IMR-90 (cell line): ENCODE measurements at regions not wholly inside any gene's neighbourhood (a gene's known extent, or its start where the extent isn't known, plus 50 kb on each side); places are given as distances from the start of the nearest gene placed in this dataset.

Source experiments
- ATAC-seq: fragments of 200-7000 bp; cut with Tn5 transposase; 2 replicates; pipeline ENCODE4 v1.9.1; 2020; ENCODE audit warnings: low read depth, mild to moderate bottlenecking, moderate library complexity
- BruUV-seq: library from RNA; stranded (reverse); fragments of 400-500 nt; replicated peaks from 2 replicates; lab custom pipeline; 2021; lab: Mats Ljungman, UMichigan
- CTCF ChIA-PET: fragments of 300-600 bp; formaldehyde crosslinking; extraction: SDS; loops from one replicate; lab custom pipeline; 2021; ENCODE audit warnings: antibody characterized with exemption; lab: Yijun Ruan, JAX
- POLR2A ChIA-PET: fragments of 300-600 bp; sonication (Branson Sonifier 250); formaldehyde crosslinking; loops from one replicate; lab custom pipeline; 2022; ENCODE audit warnings: antibody characterized with exemption; ENCODE audit not compliant: unreplicated experiment; lab: Charles Lee
- DNase-seq: peaks from one replicate; pipeline ENCODE4 v3.0.0; 2013
- H2AFZ ChIP-seq: replicated peaks from 2 replicates; pipeline ENCODE3; 2013; ENCODE audit warnings: low read length, mild to moderate bottlenecking; ENCODE audit not compliant: poor library complexity
- H2AK5ac ChIP-seq: 2 replicates; pipeline ENCODE4 v1.6.1; 2013; ENCODE audit warnings: low read depth, low read length, inconsistent platforms
- H2AK9ac ChIP-seq: replicated peaks from 2 replicates; pipeline ENCODE3; 2013; ENCODE audit warnings: mild to moderate bottlenecking, low read depth, low read length, moderate library complexity; ENCODE audit not compliant: poor library complexity
- H2BK120ac ChIP-seq: 2 replicates; pipeline ENCODE4 v1.6.1; 2013; ENCODE audit warnings: low read depth, low read length, inconsistent platforms
- H2BK15ac ChIP-seq: 3 replicates; pipeline ENCODE4 v1.6.1; 2013; ENCODE audit warnings: low read depth, low read length, inconsistent platforms
- H2BK20ac ChIP-seq: 2 replicates; pipeline ENCODE4 v1.6.1; 2013; ENCODE audit warnings: low read depth, mild to moderate bottlenecking, inconsistent platforms, low read length, moderate library complexity
- H2BK5ac ChIP-seq: 2 replicates; pipeline ENCODE4 v1.6.1; 2013; ENCODE audit warnings: mild to moderate bottlenecking, low read depth, low read length, inconsistent platforms; ENCODE audit not compliant: poor library complexity, severe bottlenecking
- H3K14ac ChIP-seq: replicated peaks from 2 replicates; pipeline ENCODE4 v1.6.1; 2013; ENCODE audit warnings: low read depth, low read length, inconsistent platforms
- H3K18ac ChIP-seq: 2 replicates; pipeline ENCODE4 v1.6.1; 2013; ENCODE audit warnings: low read depth, low read length, control low read depth
- H3K23ac ChIP-seq: 2 replicates; pipeline ENCODE4 v1.6.1; 2013; ENCODE audit warnings: low read depth, low read length, inconsistent platforms
- H3K27ac ChIP-seq: 2 replicates; pipeline ENCODE4 v1.5.1; 2013; ENCODE audit warnings: mild to moderate bottlenecking, control low read depth, low read length; ENCODE audit not compliant: insufficient read depth
- H3K27me3 ChIP-seq: 2 replicates; pipeline ENCODE4 v1.6.1; 2013; ENCODE audit warnings: low read length; ENCODE audit not compliant: control insufficient read depth, insufficient read depth
- H3K36me3 ChIP-seq: 2 replicates; pipeline ENCODE4 v1.6.1; 2013; ENCODE audit warnings: low read length, mixed read lengths; ENCODE audit not compliant: control insufficient read depth, insufficient read depth
- H3K4ac ChIP-seq: 2 replicates; pipeline ENCODE4 v1.6.1; 2013; ENCODE audit warnings: low read depth, low read length, inconsistent platforms
- H3K4me1 ChIP-seq: 2 replicates; pipeline ENCODE4 v1.6.1; 2013; ENCODE audit warnings: low read length, mixed read lengths; ENCODE audit not compliant: control insufficient read depth, insufficient read depth
- H3K4me2 ChIP-seq: 2 replicates; pipeline ENCODE4 v1.6.1; 2013; ENCODE audit warnings: low read depth, mild to moderate bottlenecking, control low read depth, low read length, moderate library complexity
- H3K4me3 ChIP-seq: 2 replicates; pipeline ENCODE4 v1.5.1; 2013; ENCODE audit warnings: low read depth, mild to moderate bottlenecking, control low read depth, low read length, moderate library complexity; ENCODE audit not compliant: insufficient read depth
- H3K56ac ChIP-seq: 2 replicates; pipeline ENCODE4 v1.6.1; 2013; ENCODE audit warnings: low read length, inconsistent platforms; ENCODE audit not compliant: insufficient read depth; ENCODE audit errors: extremely low read depth
- H3K79me1 ChIP-seq, 2 experiments: 2 replicates each; pipeline ENCODE4 v1.6.1; 2013; ENCODE audit warnings: low read length in 2 of 2, inconsistent platforms in 1 of 2, low read depth in 1 of 2
- H3K9ac ChIP-seq: 2 replicates; pipeline ENCODE4 v1.6.1; 2013; ENCODE audit warnings: low read depth, low read length, control low read depth
- H3K9me1 ChIP-seq: 2 replicates; pipeline ENCODE4 v1.6.1; 2013; ENCODE audit warnings: low read length, inconsistent platforms; ENCODE audit not compliant: insufficient read depth
- H3K9me3 ChIP-seq: 2 replicates; pipeline ENCODE4 v1.6.1; 2013; ENCODE audit warnings: low read length; ENCODE audit not compliant: control insufficient read depth, insufficient read depth
- H4K20me1 ChIP-seq: 2 replicates; pipeline ENCODE4 v1.6.1; 2013; ENCODE audit warnings: low read length, inconsistent platforms; ENCODE audit not compliant: insufficient read depth
- H4K5ac ChIP-seq: 2 replicates; pipeline ENCODE4 v1.6.1; 2013; ENCODE audit warnings: mild to moderate bottlenecking, low read depth, low read length, control low read depth
- H4K8ac ChIP-seq, 2 experiments: 2 replicates each; pipeline ENCODE4 v1.6.1; 2013; ENCODE audit warnings: low read depth in 2 of 2, low read length in 2 of 2, control low read depth in 1 of 2, inconsistent platforms in 1 of 2
- H4K91ac ChIP-seq: 2 replicates; pipeline ENCODE4 v1.6.1; 2013; ENCODE audit warnings: low read depth, low read length, inconsistent platforms; ENCODE audit not compliant: insufficient read depth
- USF2 ChIP-seq: fragments of 150-350 bp; IDR thresholded peaks from 2 replicates; pipeline ENCODE4 v1.6.1; 2017; ENCODE audit warnings: mild to moderate bottlenecking, antibody characterized with exemption, low read length, low read depth
- dilution Hi-C: fragments of 300-500 bp; cut with HindIII; formaldehyde crosslinking; loops from one replicate; pipeline ENCODE4 v1.14.3; 2018; ENCODE audit warnings: low sequenced_read_pairs; ENCODE audit not compliant: unreplicated experiment
- in situ Hi-C: fragments of 300-500 bp; cut with MboI; formaldehyde crosslinking; loops from 3 replicates; pipeline ENCODE4 v1.14.3; 2019; ENCODE audit warnings: low sequenced_read_pairs, inconsistent platforms, mixed read lengths
- intact Hi-C: fragments of 100-400 bp; cut with micrococcal nuclease; formaldehyde crosslinking; loops from 2 replicates; pipeline ENCODE4 v1.10.0; 2022

DNA sequence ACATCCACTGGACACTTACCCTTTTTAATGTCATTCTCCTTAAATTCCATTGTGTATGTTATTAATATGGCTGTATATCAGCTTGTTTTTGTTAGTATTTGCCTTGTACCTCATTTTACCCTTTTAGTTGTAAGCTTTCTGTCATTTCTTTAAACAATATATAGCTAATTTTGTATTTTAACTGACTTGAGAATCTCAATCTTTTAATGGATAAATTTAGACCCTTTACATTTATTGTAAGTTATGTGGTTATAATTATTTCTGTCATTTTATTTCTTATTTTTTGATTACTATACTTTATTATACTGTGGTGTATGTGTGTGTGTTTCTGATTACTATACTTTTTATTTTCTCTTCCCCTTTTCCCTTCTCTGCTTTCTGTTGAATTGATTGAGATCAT, 159.0 kb upstream of the LHX5 start:
- no peak overlapping the region for H3K4me3 ChIP-seq
- ATAC-seq (no peak), DNase-seq (no peak)
- no peak overlapping the region for H2AK5ac ChIP-seq
- no peak overlapping the region for H3K9ac ChIP-seq
- H3K27ac ChIP-seq: no peak overlapping the region
- peaks cover 2% of the 10 kb centered on the region; the same call in 1 of the 2 replicates for H3K9me3 ChIP-seq
- H2AFZ ChIP-seq: no peak overlapping the region
- H3K79me1 ChIP-seq: no peaks in the 10 kb centered on the region
- no peak overlapping the region for H2BK120ac ChIP-seq
- H3K18ac ChIP-seq: no peak overlapping the region
- H3K4me2 ChIP-seq: no peak overlapping the region
- no peaks in the 10 kb centered on the region for H3K36me3 ChIP-seq
- CTCF ChIA-PET: no interaction called here
- no peak overlapping the region for H3K14ac ChIP-seq
- H4K91ac ChIP-seq: no peak overlapping the region
- H3K4ac ChIP-seq: no peak overlapping the region
- H3K4me1 ChIP-seq: no peaks in the 10 kb centered on the region
- intact Hi-C loops (no loop called here), dilution Hi-C loops (no loop called here), in situ Hi-C loops (no loop called here)
- H3K9me1 ChIP-seq: no peaks in the 10 kb centered on the region
- H2AK9ac ChIP-seq: no peak overlapping the region
- POLR2A ChIA-PET: no interaction called here
- H3K56ac ChIP-seq: no peak overlapping the region
- H4K8ac ChIP-seq: no peak overlapping the region
- H2BK20ac ChIP-seq: no peak overlapping the region
- H3K23ac ChIP-seq: no peak overlapping the region
- H4K20me1 ChIP-seq: no peaks in the 10 kb centered on the region
- H4K5ac ChIP-seq: no peak overlapping the region
- no TSS peak for BruUV-seq
- TF ChIP-seq USF2: no peak
- H2BK15ac ChIP-seq: no peak overlapping the region
- no peak overlapping the region for H2BK5ac ChIP-seq
- H3K27me3 ChIP-seq: no peaks in the 10 kb centered on the region
